Rectal smooth muscle tissue (tissue), 1 donor: ENCODE measurements at regions not wholly inside any gene's neighbourhood (a gene's known extent, or its start where the extent isn't known, plus 50 kb on each side); places are given as distances from the start of the nearest gene placed in this dataset.
"Not testable (repeated sequence)": the region's sequence is repeated elsewhere in the genome, so short reads cannot be mapped to it uniquely, and the experiment has no call there.

ENCODE experiments used
- H3K27ac ChIP-seq: one replicate; pipeline ENCODE4 v1.7.0; 2013; ENCODE audit warnings: low read depth, low read length, inconsistent platforms
- H3K27me3 ChIP-seq: one replicate; pipeline ENCODE4 v1.7.0; 2013; ENCODE audit warnings: low read length; ENCODE audit not compliant: control insufficient read depth, insufficient read depth
- H3K36me3 ChIP-seq: one replicate; pipeline ENCODE4 v1.7.0; 2013; ENCODE audit warnings: low read length; ENCODE audit not compliant: control insufficient read depth, insufficient read depth
- H3K4me1 ChIP-seq: one replicate; pipeline ENCODE4 v1.7.0; 2013; ENCODE audit warnings: low read length; ENCODE audit not compliant: control insufficient read depth, insufficient read depth
- H3K4me3 ChIP-seq: one replicate; pipeline ENCODE4 v1.7.0; 2013; ENCODE audit warnings: low read length
- H3K9ac ChIP-seq: one replicate; pipeline ENCODE4 v1.7.0; 2013; ENCODE audit warnings: low read length

- H3K4me1 ChIP-seq = no peaks in the 10 kb centered on the region
- H3K27me3 ChIP-seq = no peaks in the 10 kb centered on the region
- H3K36me3 ChIP-seq = no peaks in the 10 kb centered on the region
- no peak overlapping the region for H3K27ac ChIP-seq
- H3K9ac ChIP-seq = no peak overlapping the region
- H3K4me3 ChIP-seq = no peak overlapping the region
Observed at GRCh38 chr10:114743521-114744231, 77.9 kb upstream of the FHIP2A start.

GRCh38 chr10:114746531-114746930 is 75.0 kb upstream of the FHIP2A start:
- Histone ChIP-seq H3K27me3 (no peaks in the 10 kb centered on the region), H3K9ac (no peak overlapping the region), H3K4me1 (no peaks in the 10 kb centered on the region), H3K27ac (no peak overlapping the region), H3K36me3 (no peaks in the 10 kb centered on the region), H3K4me3 (no peak overlapping the region)

GRCh38 chr10:114748241-114748640 is 73.3 kb upstream of the FHIP2A start:
- Histone ChIP-seq H3K9ac (no peak overlapping the region), H3K27me3 (no peaks in the 10 kb centered on the region), H3K4me3 (no peak overlapping the region), H3K27ac (no peak overlapping the region), H3K36me3 (no peaks in the 10 kb centered on the region), H3K4me1 (no peaks in the 10 kb centered on the region)

GRCh38 chr10:114749014-114749413 is 72.6 kb upstream of the FHIP2A start:
- H3K36me3 ChIP-seq = no peaks in the 10 kb centered on the region
- no peak overlapping the region for H3K9ac ChIP-seq
- H3K27me3 ChIP-seq = no peaks in the 10 kb centered on the region
- no peak overlapping the region for H3K4me3 ChIP-seq
- H3K27ac ChIP-seq = peak overlapping the region; percentile 30
- no peaks in the 10 kb centered on the region for H3K4me1 ChIP-seq

GRCh38 chr10:114749510-114749909 is 72.1 kb upstream of the FHIP2A start:
- Histone ChIP-seq H3K27ac (peak overlapping the region; percentile 30), H3K9ac (no peak overlapping the region)

GRCh38 chr10:114751856-114752255 is 69.7 kb upstream of the FHIP2A start:
- H3K9ac ChIP-seq = no peak overlapping the region
- no peaks in the 10 kb centered on the region for H3K36me3 ChIP-seq
- H3K27me3 ChIP-seq = no peaks in the 10 kb centered on the region
- H3K27ac ChIP-seq = peak overlapping the region; percentile 27
- H3K4me3 ChIP-seq = no peak overlapping the region
- peaks cover 3% of the 10 kb centered on the region for H3K4me1 ChIP-seq

More at GRCh38 chr10:114749510-114749909, 72.1 kb upstream of the FHIP2A start:
- no peaks in the 10 kb centered on the region for H3K27me3 ChIP-seq
- H3K36me3 ChIP-seq = no peaks in the 10 kb centered on the region
- H3K4me1 ChIP-seq = no peaks in the 10 kb centered on the region
- H3K4me3 ChIP-seq = no peak overlapping the region

- not testable (repeated sequence) for H3K27me3 ChIP-seq, H3K36me3 ChIP-seq, H3K4me3 ChIP-seq, H3K27ac ChIP-seq, H3K4me1 ChIP-seq, H3K9ac ChIP-seq
Observed at GRCh38 chr10:114752570-114752969, 69.0 kb upstream of the FHIP2A start.

- peaks cover 3% of the 10 kb centered on the region for H3K4me1 ChIP-seq
- no peak overlapping the region for H3K4me3 ChIP-seq
- no peak overlapping the region for H3K27ac ChIP-seq
- no peak overlapping the region for H3K9ac ChIP-seq
- H3K27me3 ChIP-seq = no peaks in the 10 kb centered on the region
- no peaks in the 10 kb centered on the region for H3K36me3 ChIP-seq
Observed at GRCh38 chr10:114753126-114753525, 68.5 kb upstream of the FHIP2A start.

GRCh38 chr10:114754445-114755320 is 66.9 kb upstream of the FHIP2A start:
- Histone ChIP-seq H3K27me3 (no peaks in the 10 kb centered on the region), H3K4me3 (no peak overlapping the region), H3K36me3 (no peaks in the 10 kb centered on the region), H3K4me1 (peaks cover 3% of the 10 kb centered on the region), H3K27ac (peak overlapping the region; percentile 72), H3K9ac (no peak overlapping the region)

- no peak overlapping the region for H3K4me3 ChIP-seq
- no peak overlapping the region for H3K9ac ChIP-seq
- no peaks in the 10 kb centered on the region for H3K27me3 ChIP-seq
- H3K27ac ChIP-seq = no peak overlapping the region
- H3K4me1 ChIP-seq = peaks cover 3% of the 10 kb centered on the region
- H3K36me3 ChIP-seq = no peaks in the 10 kb centered on the region
Observed at GRCh38 chr10:114755537-114755936, 66.0 kb upstream of the FHIP2A start.

GRCh38 chr10:114758331-114758730 is 63.2 kb upstream of the FHIP2A start:
- no peak overlapping the region for H3K27ac ChIP-seq
- H3K36me3 ChIP-seq = no peaks in the 10 kb centered on the region
- peaks cover 3% of the 10 kb centered on the region for H3K4me1 ChIP-seq

GRCh38 chr10:114761205-114762193 is 60.1 kb upstream of the FHIP2A start:
- no peak overlapping the region for H3K27ac ChIP-seq
- H3K36me3 ChIP-seq = no peaks in the 10 kb centered on the region
- no peak overlapping the region for H3K4me3 ChIP-seq
- no peak overlapping the region for H3K9ac ChIP-seq
- H3K27me3 ChIP-seq = no peaks in the 10 kb centered on the region
- no peaks in the 10 kb centered on the region for H3K4me1 ChIP-seq

More at GRCh38 chr10:114758331-114758730, 63.2 kb upstream of the FHIP2A start:
- Histone ChIP-seq H3K27me3 (no peaks in the 10 kb centered on the region), H3K9ac (no peak overlapping the region), H3K4me3 (no peak overlapping the region)
